H1 (cell line): ENCODE measurements at regions not wholly inside any gene's neighbourhood (a gene's known extent, or its start where the extent isn't known, plus 50 kb on each side); places are given as distances from the start of the nearest gene placed in this dataset.

Experiments used
- CTCF ChIA-PET: fragments of 300-600 bp; sonication (Branson Sonifier 250); formaldehyde crosslinking; loops from one replicate; lab custom pipeline; 2021; ENCODE audit not compliant: partially characterized antibody; lab: Charles Lee
- POLR2A ChIA-PET: fragments of 300-600 bp; sonication (Branson Sonifier 250); formaldehyde crosslinking; loops from one replicate; lab custom pipeline; 2021; ENCODE audit warnings: inconsistent platforms; ENCODE audit not compliant: partially characterized antibody; lab: Charles Lee
- DNase-seq, 2 experiments: peaks; one replicate each; pipeline versions ENCODE4 v3.0.0 to v3.0.0-alpha.2; 2010 to 2022; ENCODE audit warnings: low spot score in 2 of 2, low read depth in 1 of 2, mixed read lengths in 1 of 2
- FAIRE-seq: peaks from 2 replicates; lab custom pipeline; 2011; peaks lifted over from hg19 to GRCh38; lab: Jason Lieb, UNC
- H2AFZ ChIP-seq: 2 replicates; pipeline ENCODE4 v1.8.1; 2012; ENCODE audit warnings: low read length, inconsistent platforms
- H2AK5ac ChIP-seq: 2 replicates; pipeline ENCODE4 v1.6.1; 2013; ENCODE audit warnings: low read depth, low read length
- H2BK120ac ChIP-seq: replicated peaks from 2 replicates; pipeline ENCODE3; 2013; ENCODE audit warnings: low read depth, low read length, inconsistent platforms
- H2BK12ac ChIP-seq: 2 replicates; pipeline ENCODE4 v1.6.1; 2013; ENCODE audit warnings: low read depth, low read length
- H2BK15ac ChIP-seq: 2 replicates; pipeline ENCODE4 v1.6.1; 2013; ENCODE audit warnings: low read length
- H2BK20ac ChIP-seq: 2 replicates; pipeline ENCODE4 v1.6.1; 2013; ENCODE audit warnings: low read length
- H2BK5ac ChIP-seq: 2 replicates; pipeline ENCODE4 v1.6.1; 2013; ENCODE audit warnings: low read depth, low read length
- H3K14ac ChIP-seq: 2 replicates; pipeline ENCODE4 v1.6.1; 2013; ENCODE audit warnings: inconsistent platforms; ENCODE audit not compliant: insufficient read length
- H3K18ac ChIP-seq: 2 replicates; pipeline ENCODE4 v1.6.1; 2013; ENCODE audit warnings: low read length; ENCODE audit errors: extremely low read depth
- H3K23ac ChIP-seq: 2 replicates; pipeline ENCODE4 v1.6.1; 2013; ENCODE audit warnings: inconsistent platforms; ENCODE audit not compliant: insufficient read length
- H3K23me2 ChIP-seq: 2 replicates; pipeline ENCODE4 v1.6.1; 2013; ENCODE audit warnings: low read depth, low read length
- H3K27ac ChIP-seq: 2 replicates; pipeline ENCODE4 v1.6.1; 2011; ENCODE audit warnings: low read depth, low read length, inconsistent platforms
- H3K27me3 ChIP-seq, 4 experiments: replicated peaks in 1 of 4; 1 replicate in 1 of 4; 2 replicates in 3 of 4; pipeline versions ENCODE4 v1.6.1 to v1.8.1; 2011 to 2013; ENCODE audit warnings: low read length in 3 of 4, mild to moderate bottlenecking in 3 of 4, inconsistent platforms in 2 of 4, mixed read lengths in 2 of 4, moderate library complexity in 1 of 4; ENCODE audit not compliant: control insufficient read depth in 3 of 4, insufficient read depth in 3 of 4; ENCODE audit errors: extremely low read depth in 1 of 4
- H3K36me3 ChIP-seq, 4 experiments: 2 replicates each; pipeline versions ENCODE4 v1.6.1 to v1.8.1; 2011 to 2013; ENCODE audit warnings: mild to moderate bottlenecking in 4 of 4, low read length in 3 of 4, moderate library complexity in 2 of 4, control low read depth in 1 of 4, inconsistent platforms in 1 of 4; ENCODE audit not compliant: insufficient read depth in 4 of 4, control insufficient read depth in 2 of 4
- H3K4ac ChIP-seq: replicated peaks from 2 replicates; pipeline ENCODE3; 2013; ENCODE audit warnings: low read length, low read depth, mixed read lengths, inconsistent platforms; ENCODE audit not compliant: insufficient read length
- H3K4me1 ChIP-seq, 4 experiments: replicated peaks in 1 of 4; 1 replicate in 1 of 4; 2 replicates in 3 of 4; pipeline versions ENCODE4 v1.6.1 to v1.8.1; 2011 to 2013; ENCODE audit warnings: low read length in 3 of 4, inconsistent platforms in 2 of 4, mixed read lengths in 1 of 4; ENCODE audit not compliant: insufficient read depth in 4 of 4, control insufficient read depth in 3 of 4
- H3K4me2 ChIP-seq, 2 experiments: 2 replicates each; pipeline versions ENCODE4 v1.6.1 to v1.8.1; 2011 to 2013; ENCODE audit warnings: low read depth in 2 of 2, low read length in 2 of 2, control low read depth in 1 of 2, inconsistent platforms in 1 of 2, mild to moderate bottlenecking in 1 of 2; ENCODE audit not compliant: insufficient read depth in 1 of 2
- H3K4me3 ChIP-seq, 4 experiments: fragments of 200-600, 300-600 bp in 1 of 4; sonication (generic), shearing (Covaris generic), sonication (Bioruptor Twin) in 1 of 4; 2 replicates each; pipeline versions ENCODE4 v1.5.1 to v1.8.1; 2011 to 2016; ENCODE audit warnings: low read length in 4 of 4, low read depth in 3 of 4, control low read depth in 2 of 4, inconsistent platforms in 2 of 4, mild to moderate bottlenecking in 2 of 4, mixed read lengths in 1 of 4, moderate library complexity in 1 of 4; ENCODE audit not compliant: insufficient read depth in 2 of 4; ENCODE audit errors: extremely low read depth in 1 of 4
- H3K56ac ChIP-seq: replicated peaks from 2 replicates; pipeline ENCODE3; 2013; ENCODE audit warnings: low read depth, mild to moderate bottlenecking, mixed read lengths, low read length, inconsistent platforms; ENCODE audit not compliant: insufficient read length
- H3K79me1 ChIP-seq: 2 replicates; pipeline ENCODE4 v1.6.1; 2013; ENCODE audit warnings: low read depth, low read length, control low read depth
- H3K79me2 ChIP-seq, 2 experiments: 2 replicates each; pipeline versions ENCODE4 v1.6.1 to v1.8.1; 2012 to 2013; ENCODE audit warnings: low read length in 2 of 2, mild to moderate bottlenecking in 2 of 2, inconsistent platforms in 1 of 2; ENCODE audit not compliant: insufficient read depth in 2 of 2, control insufficient read depth in 1 of 2
- H3K9ac ChIP-seq, 4 experiments: replicated peaks in 1 of 4; 1 replicate in 1 of 4; 2 replicates in 3 of 4; pipeline versions ENCODE4 v1.6.1 to v1.8.1; 2011 to 2013; ENCODE audit warnings: low read depth in 3 of 4, low read length in 3 of 4, control low read depth in 2 of 4, mild to moderate bottlenecking in 2 of 4, moderate library complexity in 2 of 4, inconsistent platforms in 1 of 4; ENCODE audit errors: extremely low read depth in 1 of 4
- H3K9me3 ChIP-seq, 2 experiments: 2 replicates each; pipeline versions ENCODE4 v1.6.1 to v1.8.1; 2012 to 2013; ENCODE audit warnings: mild to moderate bottlenecking in 2 of 2, moderate library complexity in 2 of 2, control low read depth in 1 of 2, inconsistent platforms in 1 of 2, low read depth in 1 of 2, low read length in 1 of 2, mixed read lengths in 1 of 2; ENCODE audit not compliant: insufficient read depth in 2 of 2
- H4K20me1 ChIP-seq, 2 experiments: replicated peaks in 1 of 2; 2 replicates each; pipeline versions ENCODE3 to v1.8.1; 2011 to 2013; ENCODE audit warnings: inconsistent platforms in 2 of 2, low read length in 2 of 2, mild to moderate bottlenecking in 1 of 2; ENCODE audit not compliant: insufficient read depth in 2 of 2, control insufficient read depth in 1 of 2
- H4K5ac ChIP-seq: 2 replicates; pipeline ENCODE4 v1.6.1; 2013; ENCODE audit warnings: low read length, low read depth, mixed read lengths, inconsistent platforms; ENCODE audit not compliant: insufficient read length
- H4K8ac ChIP-seq: 2 replicates; pipeline ENCODE4 v1.8.0; 2013; ENCODE audit warnings: mild to moderate bottlenecking, moderate library complexity, low read length, inconsistent platforms; ENCODE audit not compliant: insufficient read depth; ENCODE audit errors: extremely low read depth
- H4K91ac ChIP-seq: replicated peaks from 2 replicates; pipeline ENCODE3; 2013; ENCODE audit warnings: low read length, mixed read lengths, inconsistent platforms; ENCODE audit not compliant: insufficient read length
- RXRA ChIP-seq: IDR thresholded peaks from 2 replicates; pipeline ENCODE4 v1.6.1; 2011; ENCODE audit warnings: low read depth, mild to moderate bottlenecking, low read length, moderate library complexity; ENCODE audit not compliant: insufficient read depth
- TAF1 ChIP-seq: IDR thresholded peaks from 2 replicates; pipeline ENCODE4 v1.6.1; 2011; ENCODE audit warnings: mild to moderate bottlenecking, low read depth, low read length
- WGBS, 2 experiments: shearing (Covaris generic) in 1 of 2; methylation state at CpG; one replicate each; pipeline versions ENCODE4 v1.1.6 to v1.1.7; 2013 to 2015; ENCODE audit warnings: low lambda C conversion rate in 2 of 2, mixed read lengths in 2 of 2, inconsistent platforms in 1 of 2, low coverage in 1 of 2, missing lambda C conversion rate in 1 of 2; ENCODE audit not compliant: insufficient replicate concordance in 2 of 2, insufficient coverage in 1 of 2, insufficient read length in 1 of 2; ENCODE audit errors: extremely low coverage in 1 of 2, missing lambda C conversion rate in 1 of 2; 5-methylcytosine and 5-hydroxymethylcytosine counted together

DNA sequence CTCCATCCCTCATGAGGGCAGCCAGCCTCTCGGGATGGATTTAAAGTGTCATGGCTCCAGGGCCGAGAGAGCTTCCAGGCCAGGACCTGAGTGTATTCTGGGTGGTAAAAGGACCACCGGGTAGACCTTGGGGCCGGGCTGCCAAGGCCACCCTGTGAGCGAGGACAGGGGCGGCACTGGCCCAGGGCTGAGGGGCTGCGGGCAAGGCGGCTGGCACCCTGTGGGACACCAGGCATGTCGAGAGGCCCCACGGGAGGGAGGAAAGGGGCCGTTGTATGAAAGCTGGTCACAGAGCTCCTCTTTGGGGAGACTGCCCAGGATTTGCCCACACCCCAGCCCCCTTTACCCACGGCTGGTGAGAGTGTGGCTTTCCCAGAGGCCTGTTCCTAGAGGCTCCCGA lies 92.3 kb upstream of the RTL6 start:
- Histone ChIP-seq H4K20me1 (no peaks in the 10 kb centered on the region), H4K91ac (no peak overlapping the region), H2AK5ac (no peak overlapping the region), H3K56ac (no peak overlapping the region), H4K8ac (no peak overlapping the region), H2BK12ac (no peak overlapping the region), H2BK5ac (no peak overlapping the region), H3K9me3 (peaks cover 6 to 13% of the 10 kb centered on the region in 2 experiments; a peak in 1 of 4 replicates), H3K4me1 (peaks cover 0 to 7% (median 3%) of the 10 kb centered on the region in 4 experiments; a peak in 2 of 7 replicates), H3K27ac (no peak overlapping the region), H3K14ac (no peak overlapping the region), H2BK20ac (no peak overlapping the region), H3K9ac (no peak overlapping the region), H4K5ac (no peak overlapping the region), H3K4me2 (no peak overlapping the region), H3K4me3 (no peak overlapping the region), H3K79me1 (no peaks in the 10 kb centered on the region), H3K79me2 (no peaks in the 10 kb centered on the region), H3K23me2 (no peaks in the 10 kb centered on the region), H3K23ac (no peak overlapping the region), H3K4ac (no peak overlapping the region), H2BK15ac (no peak overlapping the region), H3K27me3 (no peaks in the 10 kb centered on the region; a peak in 1 of 7 replicates), H2BK120ac (no peak overlapping the region), H3K18ac (no peak overlapping the region), H3K36me3 (no peaks in the 10 kb centered on the region), H2AFZ (no peak overlapping the region)
- DNase-seq (no peak), FAIRE-seq (no peak)
- CTCF ChIA-PET: interaction anchor here (0.6 to 2.1 kb wide), 7 partner anchors 9 to 827 kb away, joined by 3 to 9 read pairs (median 3); no protein-coding TSS in a partner anchor
- POLR2A ChIA-PET: interaction anchor here (0.6 kb wide), 1 partner anchor 41 kb away, joined by 4 read pairs; no protein-coding TSS in a partner anchor
- 86% methylated on average over 13 of the region's 13 CpGs; no CpG with 5 or more reads in 1 of the 2 experiments for WGBS, 2 experiments
- TF ChIP-seq TAF1 (no peak), RXRA (no peak)
